ENCODE measurements at regions not wholly inside any gene's neighbourhood (a gene's known extent, or its start where the extent isn't known, plus 50 kb on each side); places are given as distances from the start of the nearest gene placed in this dataset.

GRCh38 chr2:15780234-15780633 lies 160.1 kb upstream of the MYCN start:
- TF ChIP-seq CTCF (IDR thresholded peaks at IDR 0.05): no peak

GRCh38 chr2:15780912-15781574 lies 159.3 kb upstream of the MYCN start:
- no peak for TF ChIP-seq CTCF (IDR thresholded peaks at IDR 0.05)

GRCh38 chr2:15782009-15782751 lies 158.2 kb upstream of the MYCN start:
- TF ChIP-seq CTCF (IDR thresholded peaks at IDR 0.05): no peak

- TF ChIP-seq CTCF (IDR thresholded peaks at IDR 0.05): no peak
Measured at GRCh38 chr2:15782769-15783294, 157.5 kb upstream of the MYCN start.

GRCh38 chr2:15783489-15783888 lies 156.9 kb upstream of the MYCN start:
- TF ChIP-seq CTCF (IDR thresholded peaks at IDR 0.05): no peak

GRCh38 chr2:15784106-15784885 lies 156.1 kb upstream of the MYCN start:
- TF ChIP-seq CTCF (IDR thresholded peaks at IDR 0.05): no peak

Data from LNCAP (cell line).